BJ (cell line): ENCODE measurements at regions not wholly inside any gene's neighbourhood (a gene's known extent, or its start where the extent isn't known, plus 50 kb on each side); places are given as distances from the start of the nearest gene placed in this dataset.

Experiments
- CTCF ChIA-PET: fragments of 350-600 bp; formaldehyde crosslinking; extraction: SDS; loops from one replicate; lab custom pipeline; 2021; ENCODE audit warnings: antibody characterized with exemption, inconsistent platforms; lab: Yijun Ruan, JAX
- POLR2A ChIA-PET: fragments of 300-600 bp; sonication (Branson Sonifier 250); formaldehyde crosslinking; extraction: SDS; loops from one replicate; lab custom pipeline; 2021; ENCODE audit warnings: antibody characterized with exemption; lab: Charles Lee
- DNase-seq: peaks from one replicate; pipeline ENCODE4 v3.0.0-alpha.2; 2011; ENCODE audit warnings: low read depth
- H3K27me3 ChIP-seq: 2 replicates; pipeline ENCODE4 v1.6.0; 2011; ENCODE audit warnings: low read length; ENCODE audit not compliant: control insufficient read depth, insufficient read depth
- H3K36me3 ChIP-seq: 2 replicates; pipeline ENCODE4 v1.5.1; 2011; ENCODE audit warnings: low read length; ENCODE audit not compliant: control insufficient read depth, insufficient read depth
- H3K4me3 ChIP-seq: 2 replicates; pipeline ENCODE4 v1.5.1; 2011; ENCODE audit warnings: low read depth, mild to moderate bottlenecking, control low read depth, low read length
- TF ChIP-seq, protein P1 (sequence below): IDR thresholded peaks from 2 replicates; pipeline ENCODE4 v1.5.1; 2011; ENCODE audit warnings: low read depth, mild to moderate bottlenecking, control low read depth, inconsistent platforms, low read length, moderate library complexity; ENCODE audit not compliant: insufficient read depth

DNA sequence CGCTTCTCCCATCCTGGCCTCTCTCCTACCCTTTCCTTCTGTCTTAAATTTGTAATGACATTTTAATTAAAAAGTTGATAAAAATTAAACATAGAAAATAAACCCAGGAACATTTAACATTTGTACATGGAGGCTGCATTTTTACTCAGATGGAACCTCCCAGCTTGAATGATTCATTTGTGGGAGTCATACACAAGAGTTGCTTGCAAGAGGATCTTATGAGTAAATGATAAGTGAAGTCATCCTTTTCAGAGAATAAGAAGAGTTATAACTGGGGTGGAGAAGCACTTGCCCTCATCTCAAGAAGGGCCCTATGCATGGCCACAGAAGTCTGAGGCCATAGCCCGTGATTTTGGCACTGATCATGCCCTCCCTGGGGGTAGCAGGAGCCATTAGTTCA lies 482.9 kb upstream of the BOD1L1 start:
- ChIA-PET POLR2A (no interaction called here), CTCF (interaction anchor here (0.7 to 1.3 kb wide), 3 partner anchors 11 to 1261 kb away, joined by 3 to 7 read pairs (median 3); no protein-coding TSS in a partner anchor)
- no peaks in the 10 kb centered on the region for H3K36me3 ChIP-seq
- peak; percentile 42 for DNase-seq
- no peaks in the 10 kb centered on the region for H3K27me3 ChIP-seq
- TF ChIP-seq, protein P1, sequence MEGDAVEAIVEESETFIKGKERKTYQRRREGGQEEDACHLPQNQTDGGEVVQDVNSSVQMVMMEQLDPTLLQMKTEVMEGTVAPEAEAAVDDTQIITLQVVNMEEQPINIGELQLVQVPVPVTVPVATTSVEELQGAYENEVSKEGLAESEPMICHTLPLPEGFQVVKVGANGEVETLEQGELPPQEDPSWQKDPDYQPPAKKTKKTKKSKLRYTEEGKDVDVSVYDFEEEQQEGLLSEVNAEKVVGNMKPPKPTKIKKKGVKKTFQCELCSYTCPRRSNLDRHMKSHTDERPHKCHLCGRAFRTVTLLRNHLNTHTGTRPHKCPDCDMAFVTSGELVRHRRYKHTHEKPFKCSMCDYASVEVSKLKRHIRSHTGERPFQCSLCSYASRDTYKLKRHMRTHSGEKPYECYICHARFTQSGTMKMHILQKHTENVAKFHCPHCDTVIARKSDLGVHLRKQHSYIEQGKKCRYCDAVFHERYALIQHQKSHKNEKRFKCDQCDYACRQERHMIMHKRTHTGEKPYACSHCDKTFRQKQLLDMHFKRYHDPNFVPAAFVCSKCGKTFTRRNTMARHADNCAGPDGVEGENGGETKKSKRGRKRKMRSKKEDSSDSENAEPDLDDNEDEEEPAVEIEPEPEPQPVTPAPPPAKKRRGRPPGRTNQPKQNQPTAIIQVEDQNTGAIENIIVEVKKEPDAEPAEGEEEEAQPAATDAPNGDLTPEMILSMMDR = no peak
- H3K4me3 ChIP-seq = no peak overlapping the region

DNA sequence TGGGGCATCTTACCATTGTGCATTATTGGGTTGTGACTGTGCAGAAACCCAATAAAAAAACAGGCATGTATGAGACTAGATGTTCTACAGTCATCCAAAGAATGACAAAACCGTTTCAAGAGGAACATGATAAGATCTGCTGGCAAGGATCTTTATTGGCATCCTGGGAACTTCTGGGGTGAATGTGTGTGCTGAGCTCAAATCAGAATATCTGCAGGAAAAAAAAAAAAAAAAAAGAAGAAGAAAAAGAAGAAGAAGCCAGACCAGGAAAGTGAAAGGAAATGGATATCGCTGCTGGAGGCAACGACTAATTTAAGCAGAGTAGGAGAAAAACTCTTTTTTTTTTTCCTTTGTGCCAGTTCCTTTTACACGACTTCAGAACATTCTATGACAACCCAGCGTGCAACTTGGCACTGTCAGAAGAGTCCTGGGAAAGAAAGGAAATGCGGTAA lies 484.2 kb upstream of the BOD1L1 start:
- CTCF ChIA-PET = interaction anchor here (0.6 kb wide), 1 partner anchor 57 kb away, joined by 4 read pairs; no protein-coding TSS in a partner anchor
- Histone ChIP-seq H3K27me3 (no peaks in the 10 kb centered on the region), H3K4me3 (peak overlapping the region; percentile 43), H3K36me3 (no peaks in the 10 kb centered on the region)
- DNase-seq = peak; percentile 94
- TF ChIP-seq, protein P1 = no peak
- POLR2A ChIA-PET = interaction anchor here (0.6 to 1.0 kb wide), 6 partner anchors 16 to 194 kb away, joined by 4 to 19 read pairs (median 10); no protein-coding TSS in a partner anchor

DNA sequence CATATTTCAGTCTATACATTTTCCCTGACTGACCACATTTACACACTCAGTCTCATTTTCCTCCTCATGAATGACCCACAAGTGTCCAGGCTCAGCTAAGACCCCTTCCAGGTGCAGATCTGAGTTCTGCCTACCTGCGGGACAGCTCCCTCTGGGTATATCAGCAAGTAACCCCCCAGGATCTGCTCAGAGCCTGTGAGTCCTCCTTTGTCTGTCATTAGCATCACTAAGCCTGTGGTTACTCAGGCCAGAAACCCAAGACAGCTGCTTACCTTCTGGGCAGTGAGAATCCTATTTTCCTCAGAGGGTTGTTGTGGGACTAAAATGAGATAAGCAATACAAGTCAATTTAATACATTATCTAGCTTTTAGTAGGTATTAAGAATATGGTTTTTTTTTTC lies 487.6 kb upstream of the BOD1L1 start:
- ChIA-PET CTCF (interaction anchor here (0.7 to 0.9 kb wide), 3 partner anchors 15 to 461 kb away, joined by 3 to 4 read pairs (median 3); no protein-coding TSS in a partner anchor), POLR2A (no interaction called here)
- Histone ChIP-seq H3K27me3 (no peaks in the 10 kb centered on the region), H3K4me3 (no peak overlapping the region), H3K36me3 (no peaks in the 10 kb centered on the region; the same call in 1 of the 2 replicates)
- DNase-seq = no peak
- TF ChIP-seq, protein P1 = no peak

DNA sequence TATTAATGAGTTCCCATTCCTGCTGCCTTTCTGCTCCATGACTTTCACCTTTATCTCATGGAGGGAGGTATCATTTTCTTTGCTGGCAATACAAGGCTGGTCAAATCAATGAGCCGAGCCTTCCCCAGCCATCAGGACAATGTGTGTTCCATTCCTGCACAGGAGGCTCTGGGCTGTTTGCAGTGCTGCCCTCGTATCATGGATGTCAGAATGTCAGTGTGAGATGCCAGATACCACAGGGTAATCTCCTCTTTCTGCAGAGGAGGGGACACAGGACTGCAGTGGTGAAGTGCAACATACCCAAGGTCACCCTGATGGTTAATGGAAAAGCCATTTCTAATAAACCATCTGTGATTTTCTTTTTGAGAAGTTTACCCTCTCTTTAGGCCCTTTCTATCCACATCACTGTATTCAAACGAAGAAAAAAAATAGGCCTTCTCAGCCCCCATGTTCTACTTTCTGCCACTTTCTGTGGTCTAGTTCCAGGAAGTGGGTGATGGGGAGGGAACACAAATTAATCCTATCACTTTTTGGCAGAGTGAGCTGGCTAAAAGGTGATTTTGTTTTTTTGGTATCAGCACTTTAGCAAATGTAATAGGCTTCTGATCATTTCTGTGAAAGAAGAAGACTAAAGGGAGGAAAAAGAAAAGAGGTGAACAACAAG lies 490.2 kb upstream of the BOD1L1 start:
- ChIA-PET POLR2A (no interaction called here), CTCF (no interaction called here)
- DNase-seq = no peak
- H3K36me3 ChIP-seq = no peaks in the 10 kb centered on the region; the same call in 1 of the 2 replicates
- TF ChIP-seq, protein P1 = no peak
- no peaks in the 10 kb centered on the region for H3K27me3 ChIP-seq
- no peak overlapping the region for H3K4me3 ChIP-seq

DNA sequence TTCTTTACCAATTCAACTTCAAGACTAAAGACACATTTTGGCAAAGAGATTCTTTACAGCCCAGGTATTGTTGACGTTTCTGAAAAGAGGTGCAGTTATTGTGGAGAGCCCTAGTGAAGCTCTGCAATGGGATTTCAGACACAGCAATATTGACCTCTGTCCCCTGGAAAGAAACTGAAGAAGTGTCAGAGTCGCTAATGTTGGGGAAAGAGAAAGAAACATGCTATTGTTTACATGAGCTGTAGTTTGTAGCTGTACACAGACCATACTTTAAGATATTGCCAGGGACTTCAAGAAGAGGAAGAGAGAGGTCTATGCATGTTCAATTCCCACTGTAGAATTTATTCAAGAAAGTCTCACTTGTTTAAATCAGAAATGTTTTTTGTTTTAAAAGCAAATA lies 497.3 kb upstream of the BOD1L1 start:
- no peaks in the 10 kb centered on the region for H3K27me3 ChIP-seq
- no peak for DNase-seq
- H3K4me3 ChIP-seq = no peak overlapping the region
- TF ChIP-seq, protein P1 = no peak
- ChIA-PET POLR2A (no interaction called here), CTCF (no interaction called here)
- no peaks in the 10 kb centered on the region for H3K36me3 ChIP-seq
